GM19463 (cell line): ENCODE measurements at regions not wholly inside any gene's neighbourhood (a gene's known extent, or its start where the extent isn't known, plus 50 kb on each side); places are given as distances from the start of the nearest gene placed in this dataset.
A peak's percentile ranks its signal among the peaks of the same experiment; 100 is the strongest.

ENCODE experiments used
- ATAC-seq: cut with Tn5 transposase; IDR thresholded peaks from one replicate; pipeline ENCODE4 v1.9.1; 2021; ENCODE audit warnings: mild to moderate bottlenecking, moderate library complexity; ENCODE audit not compliant: unreplicated experiment

GRCh38 chr14:58780185-58780584, 142.4 kb downstream of the DACT1 start:
- ATAC-seq = no peak

- ATAC-seq = no peak
These were observed 142.8 kb downstream of the DACT1 start for GRCh38 chr14:58780605-58781004.

GRCh38 chr14:58782011-58782410, 144.2 kb downstream of the DACT1 start:
- ATAC-seq = no peak

GRCh38 chr14:58783792-58784511, 146.2 kb downstream of the DACT1 start:
- ATAC-seq = no peak

GRCh38 chr14:58784931-58785330, 147.2 kb downstream of the DACT1 start:
- ATAC-seq = no peak

- ATAC-seq = no peak
These were observed 147.9 kb downstream of the DACT1 start for GRCh38 chr14:58785701-58786100.

- no peak for ATAC-seq
These were observed 149.8 kb downstream of the DACT1 start for GRCh38 chr14:58787592-58787991.

GRCh38 chr14:58788655-58789503, 151.1 kb downstream of the DACT1 start:
- ATAC-seq = no peak

GRCh38 chr14:58789736-58790135, 152.0 kb downstream of the DACT1 start:
- no peak for ATAC-seq

GRCh38 chr14:58792416-58792815, 154.7 kb downstream of the DACT1 start:
- no peak for ATAC-seq

- no peak for ATAC-seq
These were observed 155.5 kb downstream of the DACT1 start for GRCh38 chr14:58793131-58793740.

- ATAC-seq = no peak
These were observed 157.4 kb downstream of the DACT1 start for GRCh38 chr14:58794993-58795762.

- ATAC-seq = peak; percentile 20
These were observed 158.7 kb downstream of the DACT1 start for GRCh38 chr14:58796242-58797009.

- peak; percentile 83 for ATAC-seq
These were observed 159.3 kb downstream of the DACT1 start for GRCh38 chr14:58797010-58797429.

GRCh38 chr14:58798173-58798572, 160.4 kb downstream of the DACT1 start:
- no peak for ATAC-seq

- no peak for ATAC-seq
These were observed 163.3 kb downstream of the DACT1 start for GRCh38 chr14:58801086-58801485.

GRCh38 chr14:58805057-58805456, 167.3 kb downstream of the DACT1 start:
- no peak for ATAC-seq

- no peak for ATAC-seq
These were observed 168.0 kb downstream of the DACT1 start for GRCh38 chr14:58805605-58806409.

- ATAC-seq = no peak
These were observed 169.4 kb downstream of the DACT1 start for GRCh38 chr14:58807191-58807590.
